ENCODE measurements at regions not wholly inside any gene's neighbourhood (a gene's known extent, or its start where the extent isn't known, plus 50 kb on each side); places are given as distances from the start of the nearest gene placed in this dataset.
"Not testable (repeated sequence)": the region's sequence is repeated elsewhere in the genome, so short reads cannot be mapped to it uniquely, and the experiment has no call there.

DNA sequence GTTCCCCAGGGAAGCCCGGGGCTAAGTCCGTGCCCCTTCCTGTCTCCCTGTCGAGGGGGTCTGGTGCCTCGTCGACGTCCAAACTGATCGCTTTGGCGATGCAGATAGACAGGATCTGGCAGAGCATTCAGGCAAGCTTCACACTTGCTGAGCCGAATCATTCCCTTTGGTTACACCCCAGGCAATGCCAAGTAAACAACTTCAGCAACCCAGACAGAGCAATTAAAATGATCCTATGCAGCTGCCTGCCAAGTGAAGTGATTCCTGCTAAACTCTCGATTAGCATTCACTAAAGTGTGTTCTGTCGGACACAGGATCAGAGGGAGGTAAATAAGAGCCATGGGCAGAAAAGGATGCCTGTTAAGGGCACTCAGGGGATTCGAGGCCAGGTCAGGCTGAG is 108.2 kb upstream of the RAB12 start:
- no peak for DNase-seq

DNA sequence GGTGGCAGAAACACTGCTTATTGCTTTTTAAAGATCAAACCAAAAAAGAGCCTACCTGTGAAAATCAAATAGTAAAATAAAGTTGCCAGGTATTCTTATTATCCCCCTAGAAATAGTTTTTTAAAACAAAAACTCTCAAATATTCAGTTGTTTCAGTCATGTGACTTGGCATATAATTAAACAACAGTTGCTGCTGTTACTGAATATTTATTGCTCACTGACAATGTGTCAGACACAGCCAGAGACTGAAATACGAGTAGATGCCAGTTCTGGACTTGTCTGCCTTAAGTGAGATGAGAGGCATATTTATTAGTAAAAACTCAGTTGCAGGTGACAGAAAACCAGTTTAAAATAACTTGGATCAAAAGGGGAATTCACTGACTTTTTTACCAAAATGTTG is 106.0 kb upstream of the RAB12 start:
- DNase-seq = no peak

DNA sequence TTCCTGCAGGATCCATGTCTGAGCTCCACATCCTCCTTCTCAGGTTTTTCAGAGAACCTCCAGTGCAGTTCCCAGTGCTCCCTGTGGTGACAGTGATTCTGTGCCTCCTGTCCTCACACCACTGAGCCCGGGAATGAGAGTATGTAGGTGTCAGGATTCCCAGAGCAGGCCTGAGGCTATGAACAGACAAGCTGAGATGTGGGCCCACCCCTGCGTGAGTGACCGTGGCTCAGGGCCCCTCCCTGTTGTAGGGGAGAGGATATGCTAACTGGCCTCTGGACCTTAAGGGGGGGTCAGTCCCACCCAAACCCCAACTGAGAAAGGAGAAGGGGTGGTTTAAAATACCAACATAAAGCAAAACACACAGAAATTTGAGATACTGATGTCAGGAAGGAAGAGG is 104.8 kb upstream of the RAB12 start:
- DNase-seq = no peak

DNA sequence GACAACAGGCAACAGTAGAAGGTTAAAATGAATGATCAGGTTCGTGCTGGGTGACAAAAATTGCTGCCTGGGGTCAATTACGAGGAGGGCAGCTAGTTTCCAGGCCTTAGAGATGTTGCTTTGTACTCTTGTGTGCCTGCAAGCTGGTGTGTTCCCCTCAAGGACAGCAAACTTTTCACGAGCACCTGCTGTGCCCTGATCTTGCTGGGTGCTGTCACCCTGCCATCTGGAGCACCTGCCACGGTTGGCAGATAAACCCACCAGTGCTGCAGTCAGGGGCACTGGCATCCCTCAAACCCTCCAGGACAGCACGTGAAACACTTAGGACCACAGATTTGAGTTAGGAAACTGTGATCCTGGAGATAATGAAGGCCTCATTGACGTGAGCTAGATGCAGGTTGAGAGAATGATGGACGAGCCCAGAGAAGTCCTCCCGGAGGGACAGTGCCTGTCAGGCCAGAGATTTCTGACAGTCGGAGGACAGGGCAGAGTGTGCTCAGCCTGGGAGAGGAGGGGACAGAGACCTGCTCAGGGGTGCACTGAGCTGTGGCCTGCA is 104.3 kb upstream of the RAB12 start:
- no peak for DNase-seq

DNA sequence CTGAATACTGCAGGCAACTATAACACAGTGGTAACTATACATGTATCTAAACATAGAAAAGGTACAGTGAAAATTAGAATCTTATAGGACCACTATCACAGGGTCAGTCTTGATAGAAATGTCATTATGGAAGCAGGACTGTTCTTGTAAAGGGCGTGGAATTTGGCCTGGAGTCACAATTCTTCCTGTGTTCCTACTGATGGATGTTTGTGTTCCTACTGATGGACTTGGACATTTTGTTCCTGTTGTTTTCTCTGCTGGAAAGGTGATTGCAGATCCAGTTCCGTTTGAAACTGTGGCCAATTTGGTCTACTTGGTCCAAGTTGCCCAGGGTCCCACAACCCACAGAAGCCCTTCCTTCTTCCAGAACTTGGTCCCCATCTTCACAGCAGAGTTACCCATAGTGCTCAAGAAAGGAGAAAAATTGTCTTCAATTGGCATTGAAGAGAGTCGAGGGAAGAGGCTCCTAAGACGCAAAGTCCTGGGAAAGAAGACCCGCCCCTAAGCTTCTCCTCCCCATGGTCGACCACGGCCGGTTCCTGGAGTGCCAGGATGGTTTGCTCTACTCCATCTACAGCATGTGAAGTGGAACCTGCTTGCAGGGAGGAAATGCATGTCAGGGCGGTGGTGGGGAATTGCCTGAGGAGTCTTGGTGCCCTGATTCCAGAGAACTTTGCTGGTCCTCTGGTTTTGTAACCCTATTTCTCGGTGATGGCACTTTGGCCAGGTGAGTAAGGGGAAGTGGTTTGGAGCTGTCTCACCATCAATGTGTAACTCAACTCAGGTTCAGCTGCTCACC is 102.8 kb upstream of the RAB12 start:
- DNase-seq = no peak

DNA sequence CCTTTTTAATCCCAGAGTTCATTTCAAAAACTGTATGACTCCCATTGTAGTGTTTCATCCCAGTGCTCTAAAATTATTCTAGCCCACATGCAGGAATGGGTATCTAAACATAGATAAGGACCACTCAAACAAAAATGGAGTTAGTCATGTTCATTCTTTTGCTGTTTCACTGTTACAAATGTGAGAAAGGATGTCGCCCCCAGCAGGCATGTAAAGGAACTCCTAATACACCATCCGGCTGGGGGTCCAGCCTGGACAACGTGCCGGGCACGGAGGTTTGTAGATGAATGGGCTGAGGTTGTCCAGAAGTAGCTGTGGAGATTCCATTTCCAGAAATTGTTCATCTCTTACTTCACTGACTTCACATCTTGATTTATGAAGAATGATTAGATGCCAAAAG is 101.9 kb upstream of the RAB12 start:
- no peak for DNase-seq

DNA sequence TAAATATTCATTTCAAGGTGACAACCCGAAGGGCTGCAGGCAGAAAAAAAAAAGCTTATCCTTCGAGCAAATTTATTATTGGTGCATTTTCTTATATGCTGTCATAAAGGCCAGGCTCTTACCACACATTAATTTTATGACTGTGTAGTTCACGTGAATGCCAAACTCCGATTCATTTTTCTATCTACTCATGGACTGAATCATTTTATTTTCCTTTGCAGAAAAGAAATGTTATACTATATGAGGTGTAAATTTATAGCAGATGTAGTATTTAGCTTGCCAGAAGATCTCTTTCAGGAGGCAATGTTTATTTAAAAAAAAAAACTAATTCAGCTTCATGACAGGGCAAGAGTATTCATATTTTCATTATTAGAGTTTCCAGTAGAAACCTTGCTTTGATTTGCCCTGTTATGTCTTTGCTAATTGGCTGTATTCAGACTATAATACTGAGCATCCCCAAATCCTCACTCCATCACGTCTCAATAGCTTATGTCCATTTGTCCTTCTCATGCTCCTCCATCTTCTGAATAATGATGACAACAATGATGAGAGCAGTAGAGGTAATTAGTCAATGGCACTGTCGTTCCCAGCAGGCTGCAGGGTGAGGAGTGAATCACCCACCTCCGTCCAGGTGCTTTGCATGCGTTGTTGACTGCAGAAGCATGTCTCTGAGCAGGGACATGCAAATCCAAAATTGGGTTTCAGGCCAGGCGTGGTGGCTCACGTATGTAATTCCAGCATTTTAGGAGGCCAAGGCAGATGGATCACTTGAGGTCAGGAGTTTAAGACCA is 101.1 kb upstream of the RAB12 start:
- no peak for DNase-seq

DNA sequence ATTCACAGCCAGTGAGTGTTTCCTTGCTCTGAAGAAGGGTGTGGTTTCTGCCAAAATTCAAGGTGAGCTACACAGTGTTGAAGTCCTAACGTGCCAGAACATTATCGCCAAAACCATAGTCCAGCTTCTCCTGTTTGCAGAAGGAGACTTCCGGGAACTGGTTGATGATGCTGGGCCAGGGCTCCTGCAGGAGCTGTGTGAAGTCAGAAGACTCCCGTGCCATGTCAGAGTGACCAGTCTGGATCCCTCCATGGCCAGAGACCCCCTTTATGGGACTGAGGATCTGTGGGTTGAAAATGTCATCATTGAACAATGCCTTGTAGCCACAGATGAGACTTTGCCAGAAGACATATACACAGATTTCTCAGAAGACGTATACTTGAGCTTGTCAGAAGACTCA is 96.0 kb upstream of the RAB12 start:
- no peak for DNase-seq

DNA sequence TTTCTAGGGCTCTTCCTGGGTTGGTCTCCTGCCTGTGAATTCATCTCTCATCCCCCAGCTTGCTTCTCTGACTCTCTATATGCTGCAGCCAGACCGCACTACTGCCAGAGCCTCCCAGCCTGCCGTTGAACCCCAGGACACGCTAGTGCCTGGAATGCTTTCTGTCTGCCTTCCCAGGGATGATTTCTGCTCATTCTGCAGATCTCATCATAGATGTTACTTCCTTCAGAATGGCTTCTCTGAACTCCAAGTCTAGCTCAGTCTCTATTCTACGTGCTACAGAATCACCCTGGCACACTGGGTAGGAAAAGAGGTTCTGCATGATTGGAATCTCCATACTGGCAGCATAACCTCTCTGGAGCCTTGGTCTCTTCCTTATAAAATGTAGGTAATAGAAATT is 94.8 kb upstream of the RAB12 start:
- no peak for DNase-seq

DNA sequence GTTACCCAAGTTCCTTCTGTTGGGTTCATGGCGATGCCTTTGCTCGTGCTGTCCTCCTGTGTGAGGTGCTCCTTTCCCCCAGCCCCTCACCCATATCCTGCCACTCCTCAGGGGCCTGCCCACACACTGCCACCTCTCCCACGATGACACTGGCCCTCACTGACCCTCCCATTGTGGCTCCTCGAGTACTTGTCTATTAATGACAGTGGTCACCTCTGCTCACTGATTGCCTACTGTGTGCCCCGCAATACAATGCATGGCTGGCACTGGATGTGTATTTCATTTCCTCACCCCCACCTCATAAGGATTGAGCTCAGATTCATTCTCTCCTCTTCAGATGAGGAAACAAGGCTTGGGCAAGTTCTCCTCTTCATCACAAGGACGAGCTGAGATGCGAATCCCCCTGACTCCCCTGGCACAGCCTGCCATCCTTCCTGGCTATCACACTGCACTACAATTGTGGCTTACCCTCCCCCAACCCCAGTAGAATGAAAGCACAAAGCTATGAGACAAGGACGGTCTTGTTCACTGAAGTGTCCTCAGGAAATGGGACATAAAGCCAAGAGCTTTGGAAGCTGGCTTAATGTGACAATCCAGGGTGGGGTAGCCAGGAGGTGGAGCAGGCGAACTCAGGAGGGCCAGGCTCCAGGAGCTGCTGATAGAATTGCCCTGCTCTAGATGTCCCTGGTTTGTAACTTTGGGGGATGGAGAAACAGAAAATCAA is 93.9 kb upstream of the RAB12 start:
- DNase-seq = no peak

DNA sequence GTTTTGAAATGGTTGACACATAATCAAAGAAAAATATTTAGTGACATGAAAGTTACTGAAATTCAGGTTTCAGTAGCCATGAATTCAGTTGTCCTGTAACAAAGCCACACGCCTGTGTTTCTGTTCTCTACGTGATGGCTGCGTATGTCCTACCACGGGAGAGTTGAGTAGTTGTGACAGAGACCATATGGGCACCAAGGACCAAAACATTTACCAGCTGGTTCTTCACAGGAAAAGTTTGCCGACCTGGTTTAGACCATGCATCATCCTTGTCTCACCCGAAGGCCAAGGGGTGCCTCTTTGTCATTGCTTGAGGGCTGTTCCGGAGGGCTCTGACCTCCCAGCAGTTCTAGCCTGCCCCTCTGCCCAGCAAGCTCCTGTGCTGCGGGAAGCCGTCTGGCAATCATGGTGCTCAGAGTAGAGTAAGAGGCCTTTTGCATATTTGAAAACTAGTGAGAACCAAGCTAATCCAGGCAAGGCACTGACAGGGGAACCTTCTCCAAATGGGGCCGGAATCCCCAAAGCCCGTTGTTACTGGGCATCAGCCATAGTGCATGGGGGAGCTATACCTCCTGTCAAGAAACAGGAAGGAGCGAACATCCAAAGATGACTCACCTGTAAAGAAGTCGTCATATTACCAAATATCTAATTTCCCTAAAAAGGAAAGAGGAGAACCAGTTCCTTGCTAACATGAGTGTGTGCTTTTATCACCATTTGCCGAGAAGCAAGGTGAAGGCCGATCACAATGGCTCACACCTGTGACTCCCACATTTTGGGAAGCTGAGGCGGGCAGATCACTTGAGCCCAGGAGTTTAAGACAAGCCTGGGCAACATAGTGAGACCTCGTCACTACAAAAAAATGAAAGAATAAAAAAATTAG is 92.6 kb upstream of the RAB12 start:
- DNase-seq = no peak

DNA sequence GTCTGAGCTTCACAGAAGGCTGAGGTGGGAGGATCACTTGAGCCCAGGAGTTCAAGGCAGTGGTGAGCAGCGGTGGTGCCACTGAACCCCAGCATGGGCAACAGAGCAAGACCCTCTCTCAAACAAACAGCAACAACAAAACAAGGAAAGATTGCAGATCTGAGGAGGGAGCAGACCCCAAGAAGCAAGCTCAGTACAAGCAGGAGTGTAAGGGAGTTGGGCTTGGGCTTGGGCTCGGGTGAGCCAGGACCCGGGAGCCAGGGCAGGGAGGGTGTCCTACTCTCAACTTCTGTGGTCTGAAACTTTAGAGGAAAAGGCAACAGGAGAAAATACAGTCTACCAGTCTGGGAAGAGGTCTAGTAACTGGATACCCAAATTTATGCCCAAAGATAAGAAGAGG is 92.0 kb upstream of the RAB12 start:
- DNase-seq = no peak

DNA sequence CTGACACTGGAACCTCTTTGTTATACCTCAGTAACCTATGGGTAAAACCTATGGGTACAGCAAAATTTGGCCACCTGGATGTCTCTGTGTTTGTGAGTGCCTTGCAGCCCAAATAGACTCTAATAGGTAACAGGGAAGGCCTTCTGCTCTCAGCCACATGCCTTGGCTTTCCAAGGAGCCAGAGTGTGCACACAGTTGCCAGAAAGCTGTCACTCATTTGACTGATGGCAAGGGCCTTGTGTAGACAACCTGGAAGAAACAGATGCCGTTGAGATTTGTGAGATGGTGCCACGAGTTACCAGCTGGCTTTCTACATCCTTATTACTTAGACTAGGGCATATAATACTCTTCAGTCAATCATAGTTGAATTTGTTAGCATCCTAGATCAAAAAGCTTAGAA is 90.1 kb upstream of the RAB12 start:
- no peak for DNase-seq

DNA sequence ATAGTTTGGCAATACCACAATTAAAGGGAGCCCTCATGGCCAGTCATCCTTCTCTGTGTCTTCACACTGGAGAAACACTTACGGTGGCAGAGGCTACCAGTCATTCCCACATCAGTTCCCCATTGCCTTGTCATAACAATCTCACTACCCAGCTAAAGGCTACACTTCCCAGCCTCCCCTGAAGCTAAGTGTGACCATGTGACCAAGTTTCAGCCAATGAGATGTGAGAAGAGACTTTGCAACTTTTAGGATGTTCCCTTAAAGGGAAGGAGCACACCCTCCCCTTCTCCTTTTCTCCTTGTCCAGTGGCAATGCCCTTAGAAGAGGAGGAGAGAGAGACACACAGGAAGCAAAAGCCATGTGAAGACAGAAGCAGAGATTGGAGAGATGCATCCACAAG is 89.0 kb upstream of the RAB12 start:
- DNase-seq = no peak

DNA sequence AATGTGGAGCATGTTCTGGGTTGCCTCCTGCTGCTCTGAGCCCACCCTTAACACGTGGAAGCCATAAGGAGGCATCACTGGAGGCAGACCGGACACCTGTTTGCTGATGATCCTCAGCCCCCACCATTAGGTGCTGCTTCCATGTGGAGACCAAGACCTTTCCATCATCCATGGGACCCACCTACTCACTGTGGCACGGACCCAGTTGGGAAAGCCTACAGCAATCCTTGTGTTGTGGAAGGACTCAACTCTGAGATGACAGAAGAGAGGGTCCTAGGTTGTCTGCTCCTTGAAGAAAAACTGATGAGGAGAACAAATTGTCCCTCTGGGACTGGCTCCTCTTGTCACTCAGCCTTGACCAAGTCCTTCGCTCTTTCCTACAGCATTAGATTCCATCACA is 86.5 kb upstream of the RAB12 start:
- no peak for DNase-seq

DNA sequence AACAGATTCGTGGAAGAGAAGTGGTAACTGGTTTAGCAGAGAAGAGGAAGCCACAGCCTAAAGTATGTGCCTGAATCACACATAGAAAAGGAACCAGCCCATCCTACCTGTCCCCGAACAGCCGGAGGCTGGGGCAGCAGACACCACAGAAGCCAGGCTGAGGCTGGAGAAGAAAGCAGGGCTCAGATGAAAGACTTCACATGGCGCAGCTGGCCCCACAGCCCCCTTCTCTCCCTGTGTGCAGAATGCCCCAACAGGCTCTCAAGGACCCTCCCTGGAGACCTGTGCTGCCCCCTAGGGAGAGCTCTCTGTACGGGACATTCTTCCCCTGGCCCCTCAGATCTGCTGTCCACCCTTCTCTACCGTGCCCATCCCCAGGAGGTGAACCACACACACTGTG is 83.5 kb upstream of the RAB12 start:
- no peak for DNase-seq

DNA sequence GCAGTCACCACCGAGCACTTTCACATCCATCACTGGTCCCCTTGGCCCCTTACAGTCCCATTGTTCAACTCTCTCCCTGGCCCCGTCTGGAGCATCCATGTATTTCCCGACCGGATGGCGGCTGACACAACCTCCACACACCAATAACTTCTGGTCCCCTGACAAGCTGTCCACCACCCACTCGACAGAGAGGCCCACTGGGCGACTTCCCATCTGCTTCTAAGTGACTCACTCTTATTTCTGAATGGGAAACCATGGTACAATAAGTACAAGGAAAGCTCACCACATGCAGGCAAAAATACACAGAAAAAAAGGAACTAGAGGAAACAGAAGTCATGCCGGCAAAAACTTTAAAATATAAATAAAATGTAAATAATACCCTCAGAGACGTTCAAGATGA is 82.9 kb upstream of the RAB12 start:
- no peak for DNase-seq

DNA sequence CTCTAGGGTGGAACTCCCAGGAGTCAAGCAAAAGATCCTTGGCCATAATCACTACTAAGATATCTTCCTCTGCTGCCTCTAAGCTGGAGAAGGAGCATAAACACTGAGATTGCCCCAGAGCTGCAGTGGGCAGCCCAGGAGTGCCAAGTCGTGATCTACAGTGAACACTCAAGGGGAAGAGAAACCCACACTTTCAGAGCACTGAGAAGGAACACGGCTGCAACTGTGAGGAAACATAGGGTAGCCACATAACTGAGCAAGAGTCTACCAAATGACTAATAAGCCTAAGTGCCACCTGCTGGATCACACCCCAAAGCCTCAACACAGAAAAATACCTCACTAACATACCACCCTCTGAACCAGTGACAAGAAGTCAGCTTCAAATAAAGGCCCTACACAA is 79.6 kb upstream of the RAB12 start:
- no peak for DNase-seq

DNA sequence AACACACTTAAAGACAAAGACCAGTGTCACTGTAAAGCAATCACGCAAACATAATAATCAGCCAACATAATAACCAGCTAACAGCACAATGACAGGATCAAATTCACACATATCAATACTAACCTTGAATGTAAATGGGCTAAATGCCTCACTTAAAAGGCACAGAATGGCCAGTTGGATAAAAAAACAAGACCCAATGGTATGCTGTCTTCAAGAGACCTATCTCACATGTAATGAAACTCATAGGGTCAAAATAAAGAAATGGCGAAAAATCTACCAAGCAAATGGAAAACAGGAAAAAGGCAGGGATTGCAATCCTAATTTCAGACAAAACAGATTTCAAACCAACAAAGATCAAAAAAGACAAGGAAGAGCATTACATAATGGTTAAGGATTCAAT is 78.2 kb upstream of the RAB12 start:
- DNase-seq = not testable (repeated sequence)

DNA sequence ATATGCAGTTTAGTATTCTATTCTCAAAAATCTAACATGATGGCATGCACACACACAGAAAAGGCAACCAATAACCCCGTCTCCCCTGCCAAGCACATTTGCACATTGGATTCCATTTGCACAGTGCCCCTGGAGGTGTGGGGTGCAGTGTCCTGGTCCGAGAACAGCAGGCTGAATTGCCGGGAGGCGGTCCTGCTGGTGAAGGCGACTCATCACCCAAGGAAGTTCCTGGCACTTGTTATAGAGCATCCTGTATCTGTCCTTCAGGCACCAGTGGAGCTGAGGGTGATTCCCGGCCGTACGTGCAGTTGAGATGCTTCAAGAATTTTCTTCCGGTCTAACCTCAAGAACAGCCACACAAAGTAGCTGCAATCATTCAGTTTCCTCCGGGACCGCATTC is 73.0 kb upstream of the RAB12 start:
- DNase-seq = no peak

DNA sequence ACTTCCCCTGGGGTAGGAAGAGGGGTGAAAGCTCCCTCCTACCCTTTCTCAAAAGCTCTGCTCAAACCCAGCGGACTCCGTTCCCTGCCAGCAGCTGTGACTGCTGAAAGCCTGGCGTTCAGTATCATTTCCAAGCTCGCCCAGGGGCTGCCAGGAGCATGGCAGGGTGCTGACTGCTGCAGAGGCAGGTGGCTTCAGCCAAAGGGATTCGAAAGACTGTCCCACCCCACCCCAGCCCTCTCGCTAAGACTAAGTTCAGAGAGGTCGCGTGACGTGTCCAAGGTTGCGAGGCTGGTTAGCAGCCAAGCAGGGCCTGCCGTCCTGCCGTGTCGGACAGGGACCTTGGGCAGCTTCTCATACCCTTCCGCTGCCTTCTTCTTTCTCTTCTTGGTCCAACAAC is 72.3 kb upstream of the RAB12 start:
- no peak for DNase-seq

DNA sequence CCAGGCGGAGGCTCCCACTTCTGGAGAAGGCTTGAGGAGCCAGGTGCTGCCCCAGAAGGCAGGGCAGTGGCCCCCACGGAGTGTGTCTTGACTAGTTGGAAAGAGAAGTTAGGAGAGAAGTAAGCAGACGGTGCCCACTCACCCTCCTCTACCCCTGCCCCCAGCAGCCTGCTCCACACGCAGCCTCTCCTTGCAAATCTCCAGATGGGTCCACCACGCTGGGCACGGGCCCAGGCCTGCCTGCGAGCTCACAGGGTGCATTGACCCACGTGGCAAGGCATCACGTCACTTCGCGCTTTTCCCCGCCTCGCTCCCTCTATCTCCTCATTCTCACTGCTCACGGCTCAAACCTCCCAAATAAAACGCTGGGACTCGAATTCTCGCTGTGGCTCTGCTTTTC is 71.8 kb upstream of the RAB12 start:
- no peak for DNase-seq

DNA sequence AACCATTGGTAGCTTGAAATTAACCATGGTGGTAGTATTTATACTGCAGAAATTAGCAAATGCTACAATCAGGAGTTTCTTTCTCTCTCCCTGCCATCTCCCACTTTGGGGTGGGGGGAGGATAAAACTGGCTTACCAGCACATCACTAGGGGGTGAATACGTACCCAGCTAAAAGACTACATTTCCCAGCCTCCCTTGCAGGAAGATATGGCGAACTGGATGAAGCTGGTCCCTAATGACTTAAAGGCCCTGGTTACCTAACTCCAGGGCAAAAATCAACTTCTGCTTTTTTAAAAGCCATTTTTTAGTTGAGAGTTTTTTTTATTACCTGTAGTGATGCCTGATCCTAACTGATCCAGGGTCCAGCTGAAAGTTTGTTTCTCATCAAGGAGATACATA is 70.3 kb upstream of the RAB12 start:
- DNase-seq = no peak

Measured in left hindlimb (tissue), 1 donor.